B cell (primary cell): ENCODE measurements at regions not wholly inside any gene's neighbourhood (a gene's known extent, or its start where the extent isn't known, plus 50 kb on each side); places are given as distances from the start of the nearest gene placed in this dataset.

Experiments used
- ATAC-seq: fragments of 200-7000 bp; cut with Tn5 transposase; one replicate; pipeline ENCODE4 v1.10.0; 2021; ENCODE audit warnings: low read depth, mild to moderate bottlenecking, moderate number of reproducible peaks, moderate library complexity
- CTCF ChIA-PET: fragments of 350-600 bp; sonication (Branson Sonifier 250); formaldehyde crosslinking; loops from one replicate; lab custom pipeline; 2021; ENCODE audit warnings: antibody characterized with exemption, inconsistent platforms; lab: Charles Lee
- POLR2A ChIA-PET: fragments of 350-600 bp; sonication (Branson Sonifier 250); formaldehyde crosslinking; loops from one replicate; lab custom pipeline; 2021; ENCODE audit warnings: antibody characterized with exemption; lab: Charles Lee
- DNase-seq: peaks from one replicate; pipeline ENCODE4 v3.0.0; 2013
- H2AFZ ChIP-seq: 2 replicates; pipeline ENCODE4 v1.6.1; 2012; ENCODE audit warnings: mild to moderate bottlenecking, low read depth, low read length; ENCODE audit not compliant: insufficient read depth, poor library complexity, severe bottlenecking
- H3K27ac ChIP-seq, 2 donors: 1 replicate in 1 of 2; 2 replicates in 1 of 2; pipeline ENCODE4 v1.5.1; 2012 to 2013; ENCODE audit warnings: low read length in 2 of 2, mild to moderate bottlenecking in 2 of 2, moderate library complexity in 1 of 2
- H3K27me3 ChIP-seq, 4 experiments: fragments of 200-600 bp in 1 of 4; sonication (generic) in 1 of 4; replicated peaks in 1 of 4; 1 replicate in 2 of 4; 2 replicates in 2 of 4; pipeline versions ENCODE4 v1.6.1 to v1.7.0; 2013 to 2016; ENCODE audit warnings: low read length in 3 of 4, mild to moderate bottlenecking in 2 of 4, mixed read lengths in 1 of 4, moderate library complexity in 1 of 4; ENCODE audit not compliant: insufficient read depth in 4 of 4, control insufficient read depth in 3 of 4; ENCODE audit errors: control extremely low read depth in 1 of 4
- H3K36me3 ChIP-seq, 2 experiments: replicated peaks in 1 of 2; 1 replicate in 1 of 2; 2 replicates in 1 of 2; pipeline versions ENCODE4 v1.6.1 to v1.7.1; 2013; ENCODE audit warnings: low read length in 1 of 2; ENCODE audit not compliant: insufficient read depth in 2 of 2, control insufficient read depth in 1 of 2; ENCODE audit errors: control extremely low read depth in 1 of 2, extremely low read depth in 1 of 2
- H3K4me1 ChIP-seq, 2 donors: fragments of 200-600 bp in 1 of 2; sonication (generic) in 1 of 2; 1 replicate in 1 of 2; 2 replicates in 1 of 2; pipeline versions ENCODE4 v1.5.1 to v1.6.1; 2013 to 2017; ENCODE audit warnings: low read length in 2 of 2; ENCODE audit not compliant: control insufficient read depth in 2 of 2, insufficient read depth in 2 of 2
- H3K4me2 ChIP-seq: replicated peaks from 2 replicates; pipeline ENCODE3; 2012; ENCODE audit warnings: mild to moderate bottlenecking, low read depth, low read length; ENCODE audit not compliant: poor library complexity, severe bottlenecking
- H3K4me3 ChIP-seq, 5 experiments: fragments of 200-600 bp in 1 of 5; sonication (generic) in 1 of 5; 1 replicate in 3 of 5; 2 replicates in 2 of 5; pipeline versions ENCODE4 v1.5.1 to v1.7.0; 2011 to 2016; ENCODE audit warnings: low read length in 4 of 5, mild to moderate bottlenecking in 4 of 5, low read depth in 2 of 5, control low read depth in 1 of 5, moderate library complexity in 1 of 5; ENCODE audit not compliant: insufficient read depth in 1 of 5; ENCODE audit errors: control extremely low read depth in 1 of 5, extremely low read depth in 1 of 5
- H3K79me2 ChIP-seq: fragments of 200-600 bp; sonication (generic); one replicate; pipeline ENCODE4 v1.6.0; 2016; ENCODE audit warnings: low read length; ENCODE audit not compliant: control insufficient read depth, insufficient read depth
- H3K9ac ChIP-seq: fragments of 200-600 bp; sonication (generic); 2 replicates; pipeline ENCODE4 v1.6.1; 2017; ENCODE audit warnings: mild to moderate bottlenecking, low read length, moderate library complexity
- H3K9me3 ChIP-seq, 3 donors: one replicate each; pipeline versions ENCODE4 v1.6.1 to v1.7.1; 2013; ENCODE audit warnings: low read length in 2 of 3; ENCODE audit not compliant: control insufficient read depth in 2 of 3, insufficient read depth in 1 of 3; ENCODE audit errors: control extremely low read depth in 1 of 3
- H4K20me1 ChIP-seq: 2 replicates; pipeline ENCODE4 v1.6.0; 2012; ENCODE audit warnings: mild to moderate bottlenecking, low read length; ENCODE audit not compliant: insufficient read depth, control insufficient read depth, poor library complexity, severe bottlenecking
- H3K27ac Mint-ChIP-seq: one replicate; pipeline ENCODE4 v1.8.0; 2021; ENCODE audit warnings: mixed read lengths
- H3K27me3 Mint-ChIP-seq: one replicate; pipeline ENCODE4 v1.8.0; 2021; ENCODE audit warnings: mixed read lengths
- H3K4me1 Mint-ChIP-seq: one replicate; pipeline ENCODE4 v1.8.0; 2021; ENCODE audit warnings: mixed read lengths
- H3K4me3 Mint-ChIP-seq: one replicate; pipeline ENCODE4 v1.8.0; 2021; ENCODE audit warnings: mixed read lengths
- H3K9me3 Mint-ChIP-seq: one replicate; pipeline ENCODE4 v1.8.0; 2022; ENCODE audit warnings: mixed read lengths; ENCODE audit not compliant: insufficient read depth
- EZH2 ChIP-seq: IDR thresholded peaks from 2 replicates; pipeline ENCODE4 v1.6.1; 2012; ENCODE audit warnings: borderline replicate concordance, low read depth, mild to moderate bottlenecking, moderate library complexity, low read length; ENCODE audit not compliant: insufficient read depth, poor library complexity, severe bottlenecking
- whole genome bisulfite sequencing: methylation state at CpG from one replicate; pipeline ENCODE4 v1.1.5; 2013; ENCODE audit warnings: missing lambda C conversion rate; ENCODE audit not compliant: insufficient coverage; 5-methylcytosine and 5-hydroxymethylcytosine counted together
- intact Hi-C: fragments of 100-400 bp; cut with micrococcal nuclease; formaldehyde crosslinking; loops from one replicate; pipeline ENCODE4 v1.10.0; 2022
- TF ChIP-seq, protein P1 (sequence below): fragments of 200-600 bp; IDR thresholded peaks from one replicate; pipeline ENCODE4 v1.8.0; 2022; ENCODE audit warnings: antibody characterized with exemption, mild to moderate bottlenecking

DNA sequence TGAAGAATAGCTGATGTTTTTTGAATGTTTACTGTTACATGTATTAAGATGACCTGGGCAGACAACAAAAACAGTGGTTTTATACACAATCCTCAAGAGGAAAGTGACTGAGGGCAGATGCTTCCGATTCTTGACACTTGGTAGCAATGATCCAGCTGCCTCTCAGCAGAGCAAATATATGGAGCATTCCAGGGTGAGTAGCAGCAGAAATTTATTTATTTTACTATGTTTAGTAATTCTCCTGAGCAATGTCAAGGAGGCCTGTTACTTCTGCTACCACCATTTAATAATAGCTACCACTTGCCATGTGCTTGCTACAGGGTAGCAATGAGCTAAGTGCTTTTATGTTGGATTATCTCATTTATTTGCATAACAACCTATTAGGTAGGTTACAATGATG, 69.1 kb upstream of the NR3C1 start:
- H3K79me2 ChIP-seq, result no peaks in the 10 kb centered on the region
- DNase-seq (no peak), ATAC-seq (no peak)
- no peak overlapping the region for H2AFZ ChIP-seq
- Mint-ChIP-seq H3K4me3 (no peak overlapping the region), H3K9me3 (no peaks in the 10 kb centered on the region), H3K27me3 (no peaks in the 10 kb centered on the region), H3K4me1 (no peaks in the 10 kb centered on the region), H3K27ac (no peak overlapping the region)
- H3K36me3 ChIP-seq, result no peaks in the 10 kb centered on the region
- no peak overlapping the region for H3K9ac ChIP-seq
- H3K4me2 ChIP-seq, result no peak overlapping the region
- TF ChIP-seq EZH2, result no peak
- TF ChIP-seq, protein P1, sequence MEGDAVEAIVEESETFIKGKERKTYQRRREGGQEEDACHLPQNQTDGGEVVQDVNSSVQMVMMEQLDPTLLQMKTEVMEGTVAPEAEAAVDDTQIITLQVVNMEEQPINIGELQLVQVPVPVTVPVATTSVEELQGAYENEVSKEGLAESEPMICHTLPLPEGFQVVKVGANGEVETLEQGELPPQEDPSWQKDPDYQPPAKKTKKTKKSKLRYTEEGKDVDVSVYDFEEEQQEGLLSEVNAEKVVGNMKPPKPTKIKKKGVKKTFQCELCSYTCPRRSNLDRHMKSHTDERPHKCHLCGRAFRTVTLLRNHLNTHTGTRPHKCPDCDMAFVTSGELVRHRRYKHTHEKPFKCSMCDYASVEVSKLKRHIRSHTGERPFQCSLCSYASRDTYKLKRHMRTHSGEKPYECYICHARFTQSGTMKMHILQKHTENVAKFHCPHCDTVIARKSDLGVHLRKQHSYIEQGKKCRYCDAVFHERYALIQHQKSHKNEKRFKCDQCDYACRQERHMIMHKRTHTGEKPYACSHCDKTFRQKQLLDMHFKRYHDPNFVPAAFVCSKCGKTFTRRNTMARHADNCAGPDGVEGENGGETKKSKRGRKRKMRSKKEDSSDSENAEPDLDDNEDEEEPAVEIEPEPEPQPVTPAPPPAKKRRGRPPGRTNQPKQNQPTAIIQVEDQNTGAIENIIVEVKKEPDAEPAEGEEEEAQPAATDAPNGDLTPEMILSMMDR, result no peak
- intact Hi-C loops, result loop anchor here (5.0 kb wide), 1 partner anchor 35 kb away; no protein-coding TSS in a partner anchor
- no peaks in the 10 kb centered on the region for H3K27me3 ChIP-seq
- H3K27ac ChIP-seq, result no peak overlapping the region
- no CpG with 5 or more reads among the region's 1 CpG for WGBS
- no peaks in the 10 kb centered on the region for H3K9me3 ChIP-seq
- H3K4me1 ChIP-seq, result no peaks in the 10 kb centered on the region
- CTCF ChIA-PET, result no interaction called here
- POLR2A ChIA-PET, result no interaction called here
- H4K20me1 ChIP-seq, result no peaks in the 10 kb centered on the region
- no peak overlapping the region for H3K4me3 ChIP-seq

DNA sequence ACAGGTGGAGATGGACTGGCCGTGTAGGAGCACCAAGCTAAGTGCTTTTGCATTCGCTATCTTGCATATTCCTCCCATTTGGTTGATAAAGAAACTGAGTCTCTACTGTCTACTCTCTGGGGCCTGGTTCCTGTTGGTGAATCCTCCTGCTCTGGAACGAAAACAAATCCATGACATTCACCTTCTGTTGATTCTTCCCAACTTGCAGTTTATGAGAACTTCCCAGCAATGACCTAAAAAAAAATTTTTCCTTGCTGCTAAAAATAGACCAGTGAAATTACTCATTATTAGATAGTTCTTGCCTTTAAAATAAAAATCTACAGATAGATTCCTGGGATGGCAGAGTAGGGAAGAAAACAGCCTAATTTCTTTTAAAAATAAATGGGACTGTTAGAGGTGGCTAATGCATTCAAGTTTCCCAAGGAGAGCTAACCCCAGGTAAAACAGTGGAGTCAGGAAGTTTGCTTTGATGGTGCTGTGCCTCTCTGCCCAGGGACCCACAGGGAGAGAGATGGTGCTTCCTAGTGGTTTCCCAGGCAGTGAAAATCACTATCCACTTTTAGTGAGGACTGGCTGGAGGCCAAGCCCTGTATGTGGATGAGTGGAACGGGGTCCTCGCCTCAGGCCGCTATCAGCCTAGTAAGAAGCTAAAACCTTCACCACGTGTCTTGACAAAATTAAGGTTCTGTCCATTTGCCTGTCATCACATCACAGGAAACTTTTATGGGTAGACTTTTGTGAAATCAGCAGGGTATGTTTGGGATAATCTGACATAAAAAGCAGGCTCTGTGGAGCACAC, 68.4 kb upstream of the NR3C1 start:
- Histone ChIP-seq H3K79me2 (no peaks in the 10 kb centered on the region), H3K4me1 (no peaks in the 10 kb centered on the region), H3K36me3 (no peaks in the 10 kb centered on the region), H3K4me3 (no peak overlapping the region), H3K27me3 (no peaks in the 10 kb centered on the region), H3K27ac (no peak overlapping the region), H4K20me1 (no peaks in the 10 kb centered on the region), H3K4me2 (no peak overlapping the region), H3K9ac (no peak overlapping the region), H2AFZ (no peak overlapping the region), H3K9me3 (no peaks in the 10 kb centered on the region)
- H3K27ac Mint-ChIP-seq, result no peak overlapping the region
- H3K4me3 Mint-ChIP-seq, result no peak overlapping the region
- H3K4me1 Mint-ChIP-seq, result no peaks in the 10 kb centered on the region
- DNase-seq (no peak), ATAC-seq (no peak)
- ChIA-PET CTCF (no interaction called here), POLR2A (no interaction called here)
- TF ChIP-seq EZH2, result no peak
- TF ChIP-seq, protein P1, result no peak
- H3K27me3 Mint-ChIP-seq, result no peaks in the 10 kb centered on the region
- intact Hi-C loops, result loop anchor here (5.0 kb wide), 1 partner anchor 35 kb away; no protein-coding TSS in a partner anchor
- no peaks in the 10 kb centered on the region for H3K9me3 Mint-ChIP-seq
- WGBS, result 100% methylated on average over 5 of the region's 7 CpGs
